Epithelial cell of esophagus (primary cell): ENCODE measurements at regions not wholly inside any gene's neighbourhood (a gene's known extent, or its start where the extent isn't known, plus 50 kb on each side); places are given as distances from the start of the nearest gene placed in this dataset.

ENCODE experiments used
- DNase-seq: peaks from one replicate; pipeline ENCODE4 v3.0.0; 2010; ENCODE audit warnings: low read depth
- H3K4me3 ChIP-seq: 2 replicates; pipeline ENCODE4 v1.5.1; 2011; ENCODE audit warnings: mild to moderate bottlenecking, low read length, control low read depth
- TF ChIP-seq, protein P1 (sequence below): IDR thresholded peaks from 2 replicates; pipeline ENCODE4 v1.5.1; 2011; ENCODE audit warnings: low read depth, mild to moderate bottlenecking, low read length, control low read depth, inconsistent platforms; ENCODE audit not compliant: insufficient read depth; ENCODE audit errors: missing control alignments

DNA sequence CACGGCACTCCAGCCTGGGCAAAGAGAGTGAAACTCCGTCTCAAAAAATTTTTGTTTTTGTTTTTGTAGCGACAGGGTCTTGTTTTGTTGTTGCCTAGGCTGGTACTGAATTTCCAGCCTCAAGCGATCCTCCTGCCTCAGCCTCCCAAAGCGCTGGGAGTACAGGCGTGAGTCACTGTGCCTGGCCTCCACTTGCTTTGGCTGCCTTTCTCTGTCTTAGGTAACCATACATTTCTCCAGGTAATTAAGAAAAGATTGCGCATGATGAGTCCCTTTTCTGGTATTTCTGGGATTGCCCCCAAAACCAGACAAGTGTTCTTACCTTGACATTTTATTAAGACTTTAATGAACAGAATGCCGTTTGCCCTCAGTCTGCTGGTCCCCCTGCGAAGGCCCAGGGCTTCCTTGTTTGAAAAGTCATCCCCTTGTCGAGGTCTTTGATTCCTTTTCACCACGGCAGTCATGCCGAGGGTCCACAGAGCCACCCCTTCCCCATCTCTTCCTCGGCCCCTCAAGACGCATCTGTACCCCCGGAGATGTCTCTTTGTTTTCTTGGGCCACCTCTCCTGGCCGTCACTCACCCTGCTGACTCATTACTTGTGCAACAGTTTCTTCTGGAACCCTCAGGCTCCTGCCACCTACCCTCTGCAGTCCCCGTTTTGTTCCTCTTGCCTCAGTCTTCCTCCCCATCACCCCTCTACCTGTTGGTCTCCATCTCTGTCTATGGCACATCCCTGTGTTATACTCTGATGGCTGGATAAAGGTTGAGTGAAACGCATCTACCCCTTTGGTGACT is 151.0 kb downstream of the SEC14L1 start:
- DNase-seq, result peak; percentile 71
- TF ChIP-seq, protein P1, sequence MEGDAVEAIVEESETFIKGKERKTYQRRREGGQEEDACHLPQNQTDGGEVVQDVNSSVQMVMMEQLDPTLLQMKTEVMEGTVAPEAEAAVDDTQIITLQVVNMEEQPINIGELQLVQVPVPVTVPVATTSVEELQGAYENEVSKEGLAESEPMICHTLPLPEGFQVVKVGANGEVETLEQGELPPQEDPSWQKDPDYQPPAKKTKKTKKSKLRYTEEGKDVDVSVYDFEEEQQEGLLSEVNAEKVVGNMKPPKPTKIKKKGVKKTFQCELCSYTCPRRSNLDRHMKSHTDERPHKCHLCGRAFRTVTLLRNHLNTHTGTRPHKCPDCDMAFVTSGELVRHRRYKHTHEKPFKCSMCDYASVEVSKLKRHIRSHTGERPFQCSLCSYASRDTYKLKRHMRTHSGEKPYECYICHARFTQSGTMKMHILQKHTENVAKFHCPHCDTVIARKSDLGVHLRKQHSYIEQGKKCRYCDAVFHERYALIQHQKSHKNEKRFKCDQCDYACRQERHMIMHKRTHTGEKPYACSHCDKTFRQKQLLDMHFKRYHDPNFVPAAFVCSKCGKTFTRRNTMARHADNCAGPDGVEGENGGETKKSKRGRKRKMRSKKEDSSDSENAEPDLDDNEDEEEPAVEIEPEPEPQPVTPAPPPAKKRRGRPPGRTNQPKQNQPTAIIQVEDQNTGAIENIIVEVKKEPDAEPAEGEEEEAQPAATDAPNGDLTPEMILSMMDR, result no peak
- H3K4me3 ChIP-seq, result no peak overlapping the region

DNA sequence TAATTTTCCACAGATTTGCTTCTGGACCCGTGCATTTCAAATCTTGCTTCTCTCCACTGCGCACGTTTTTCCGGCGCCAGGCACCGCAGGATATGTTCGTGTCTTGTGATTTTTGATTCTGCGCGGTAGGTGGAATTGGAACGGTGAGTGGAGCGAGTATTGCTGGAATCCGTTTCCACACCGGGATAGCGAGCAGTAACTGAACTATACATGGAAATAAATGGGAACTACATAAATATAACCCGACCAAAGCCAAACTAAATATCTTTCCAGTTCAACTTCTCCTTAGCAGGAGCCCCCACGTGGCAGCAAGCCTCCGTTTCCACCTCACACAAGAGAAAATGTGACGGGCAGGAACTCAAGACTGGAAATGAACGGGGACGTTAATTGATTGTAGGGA is 154.0 kb downstream of the SEC14L1 start:
- no peak for DNase-seq
- TF ChIP-seq, protein P1, result no peak
- no peak overlapping the region for H3K4me3 ChIP-seq

DNA sequence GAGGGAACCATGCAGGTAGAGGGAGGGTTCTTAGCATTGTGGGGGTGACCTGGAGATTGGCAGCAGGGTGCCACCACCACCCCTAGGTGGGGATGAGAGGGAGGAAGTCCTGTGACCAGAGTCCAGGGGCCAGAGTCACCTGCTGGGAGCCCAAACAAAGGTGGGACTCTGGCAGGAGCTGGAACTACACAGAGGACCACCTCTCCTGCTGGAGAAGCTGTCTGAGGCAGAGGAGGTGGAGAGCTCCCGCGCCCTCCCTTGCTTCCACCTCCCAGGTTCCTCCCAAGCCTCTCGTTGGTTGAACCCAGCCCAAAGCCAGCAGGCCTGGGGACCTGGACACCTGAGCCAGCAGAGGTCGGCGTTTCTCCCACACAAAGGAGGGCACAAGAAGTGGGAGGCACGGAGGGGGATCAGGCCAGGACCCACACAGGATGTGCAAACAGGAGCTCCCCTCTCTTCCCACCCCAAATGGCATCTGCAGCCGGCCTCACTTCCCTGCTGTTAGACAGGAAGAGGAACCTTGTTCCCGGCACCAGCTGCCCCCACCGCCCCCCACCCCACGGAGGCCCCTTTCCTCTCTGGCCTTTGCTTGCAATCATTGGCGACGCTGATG is 154.6 kb downstream of the SEC14L1 start:
- TF ChIP-seq, protein P1, result no peak
- DNase-seq, result no peak
- H3K4me3 ChIP-seq, result no peak overlapping the region

DNA sequence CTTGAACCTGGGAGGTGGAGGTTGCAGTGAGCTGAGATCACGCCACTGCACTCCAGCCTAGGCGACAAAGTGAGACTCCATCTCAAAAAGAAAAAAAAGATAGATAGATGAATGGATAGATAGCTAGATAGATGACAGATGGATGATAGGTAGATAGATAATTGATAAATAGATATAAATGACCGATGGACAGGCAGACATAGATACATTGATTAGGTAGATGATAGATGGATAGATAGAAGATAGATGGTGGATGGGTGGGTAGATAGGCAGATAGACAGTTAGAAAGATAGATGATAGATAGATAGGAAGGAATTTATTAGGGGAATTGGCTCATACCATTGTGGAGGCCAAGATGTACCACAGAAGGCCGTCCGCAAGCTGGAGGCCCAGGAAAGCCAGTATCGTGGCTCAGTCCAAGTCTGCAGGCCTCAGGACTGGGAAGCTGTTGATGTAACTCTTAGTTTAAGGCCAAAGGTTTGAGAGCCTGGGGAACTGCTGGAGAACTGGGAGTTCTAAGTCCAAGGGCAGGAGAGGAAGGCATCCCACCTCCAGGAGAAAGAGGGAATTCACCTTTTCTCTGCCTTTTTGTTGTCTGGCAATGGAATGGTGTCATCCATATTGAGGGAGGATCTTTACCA is 156.1 kb downstream of the SEC14L1 start:
- DNase-seq, result no peak
- H3K4me3 ChIP-seq, result no peak overlapping the region
- TF ChIP-seq, protein P1, result no peak

DNA sequence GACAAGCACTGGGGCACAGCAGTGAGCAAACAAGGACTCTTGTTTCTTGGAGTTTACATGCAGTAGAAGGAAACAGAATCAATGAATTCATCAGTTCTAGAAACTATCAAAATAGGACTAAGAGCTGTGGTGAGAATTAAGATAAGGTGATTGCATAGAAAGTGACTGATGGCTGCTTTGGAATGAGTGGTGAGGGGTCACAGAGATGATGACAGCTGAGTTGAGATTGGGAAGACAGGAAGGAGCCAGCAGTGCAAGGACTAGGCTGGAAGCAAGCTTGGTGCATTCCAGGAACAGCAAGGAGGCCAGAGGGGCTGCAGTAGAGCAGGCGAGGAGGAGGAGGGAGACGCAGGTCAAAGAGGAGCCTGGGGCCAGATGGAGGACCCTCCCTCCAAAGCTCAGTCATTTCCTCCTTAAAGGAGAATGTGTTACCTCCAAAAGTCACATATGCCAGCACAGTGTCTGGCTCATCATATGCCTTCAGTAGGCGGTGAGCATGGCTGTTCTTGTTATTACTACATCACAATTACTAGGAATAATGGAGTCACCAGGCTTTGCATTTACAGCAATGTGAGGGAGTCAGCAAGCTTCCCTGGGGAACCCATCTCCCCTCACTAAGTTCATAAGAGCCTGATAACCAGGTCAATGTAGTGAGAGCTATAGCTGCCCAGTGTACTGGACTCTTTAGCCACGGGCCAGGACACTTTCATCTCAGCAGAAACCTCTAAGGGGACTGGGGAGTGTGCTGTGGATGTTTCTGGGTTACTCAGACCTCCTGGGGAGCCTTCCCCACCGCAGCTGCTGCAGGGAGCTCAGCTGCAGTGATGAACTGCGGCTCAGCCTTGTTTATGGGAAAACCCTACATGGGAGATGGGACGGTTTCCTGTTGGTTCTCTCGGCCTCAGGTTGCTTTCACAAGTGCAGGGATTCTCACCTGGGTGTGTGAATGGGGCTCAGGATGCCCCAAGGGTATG is 157.2 kb downstream of the SEC14L1 start:
- no peak for DNase-seq
- TF ChIP-seq, protein P1, result no peak
- no peak overlapping the region for H3K4me3 ChIP-seq

DNA sequence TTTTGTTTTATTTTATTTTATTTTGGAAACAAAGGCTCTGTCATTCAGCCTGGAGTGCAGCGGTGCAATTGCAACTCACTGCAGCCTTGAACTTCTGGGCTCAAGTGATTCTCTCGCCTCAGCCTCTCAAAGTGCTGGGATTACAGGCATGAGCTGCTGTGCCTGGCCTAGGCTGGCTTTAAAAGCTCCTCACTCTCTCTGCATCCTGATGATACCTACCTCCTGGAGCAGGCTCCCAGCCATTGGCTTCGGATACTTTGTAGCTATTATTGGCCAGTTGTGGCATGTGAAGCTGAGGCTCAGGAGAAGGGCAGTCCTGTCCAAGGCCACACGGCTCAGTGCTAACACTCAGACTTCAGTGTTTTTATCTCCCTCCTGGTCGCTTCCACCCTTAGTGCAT is 158.0 kb downstream of the SEC14L1 start:
- no peak overlapping the region for H3K4me3 ChIP-seq
- TF ChIP-seq, protein P1, result no peak
- no peak for DNase-seq
